Right lobe of liver (tissue), 6 donors: ENCODE measurements at regions not wholly inside any gene's neighbourhood (a gene's known extent, or its start where the extent isn't known, plus 50 kb on each side); places are given as distances from the start of the nearest gene placed in this dataset.

Experiments used
- ATAC-seq, 4 donors: fragments of 200-7000 bp; cut with Tn5 transposase; one replicate each; pipeline ENCODE4 v1.9.1; 2020; ENCODE audit warnings: mild to moderate bottlenecking in 4 of 4, moderate library complexity in 4 of 4
- DNase-seq, 3 donors: peaks; one replicate each; pipeline ENCODE4 v3.0.0-alpha.2; 2020
- H3K27ac ChIP-seq, 3 donors: fragments of 200-600 bp; one replicate each; pipeline ENCODE4 v1.8.0; 2022
- H3K27me3 ChIP-seq, 2 donors: fragments of 200-600 bp; one replicate each; pipeline ENCODE4 v1.8.0; 2022
- H3K36me3 ChIP-seq, 4 donors: fragments of 200-600 bp; sonication (generic) in 1 of 4; one replicate each; pipeline versions ENCODE4 v1.5.1 to v1.8.0; 2017 to 2022; ENCODE audit warnings: control low read depth in 1 of 4
- H3K4me1 ChIP-seq, 4 donors: fragments of 200-600 bp; sonication (generic) in 1 of 4; one replicate each; pipeline versions ENCODE4 v1.5.1 to v1.8.0; 2017 to 2022; ENCODE audit warnings: control low read depth in 1 of 4
- H3K4me3 ChIP-seq, 3 donors: fragments of 200-600 bp; one replicate each; pipeline ENCODE4 v1.8.0; 2022
- H3K9me3 ChIP-seq, 4 donors: fragments of 200-600 bp; sonication (generic) in 1 of 4; one replicate each; pipeline versions ENCODE4 v1.5.1 to v1.8.0; 2017 to 2022; ENCODE audit warnings: control low read depth in 1 of 4
- CTCF ChIP-seq, 4 donors: fragments of 200-600 bp in 3 of 4; fragments of 450-650 bp in 1 of 4; IDR thresholded peaks; one replicate each; pipeline versions ENCODE4 v1.5.1 to v1.8.0; 2016 to 2022; ENCODE audit warnings: antibody characterized with exemption in 4 of 4, mild to moderate bottlenecking in 2 of 4
- POLR2A ChIP-seq: fragments of 450-650 bp; IDR thresholded peaks from one replicate; pipeline ENCODE4 v1.6.1; 2017; ENCODE audit warnings: antibody characterized with exemption, mild to moderate bottlenecking
- WGBS: methylation state at CpG from one replicate; pipeline ENCODE4 v1.1.6; 2018; ENCODE audit warnings: low coverage, low lambda C conversion rate; ENCODE audit not compliant: insufficient coverage; ENCODE audit errors: missing lambda C conversion rate; 5-methylcytosine and 5-hydroxymethylcytosine counted together
- intact Hi-C, 2 donors: fragments of 100-400 bp; cut with DNase I; formaldehyde crosslinking; loops; one replicate each; pipeline versions ENCODE4 v1.11.2 to v1.14.1; 2022
- donor health status: DM: no; HTN: yes; CAD: no.
- donor health status: DM: no; HTN: no; CAD: no.
- donor health status: DM: no; HTN: no; CAD: no.
- donor health status: DM: no; HTN: yes; CAD: no.
- donor health status: DM: no; HTN: yes; CAD: no.

- Histone ChIP-seq H3K36me3 (no peaks in the 10 kb centered on the region), H3K9me3 (no peaks in the 10 kb centered on the region), H3K4me3 (no peak overlapping the region), H3K27me3 (no peaks in the 10 kb centered on the region), H3K27ac (no peak overlapping the region), H3K4me1 (no peaks in the 10 kb centered on the region)
- no peak for TF ChIP-seq POLR2A
- no peak for TF ChIP-seq CTCF (IDR thresholded peaks at IDR 0.05)
- 63% methylated on average over 2 of the region's 2 CpGs for whole genome bisulfite sequencing
- no peak for DNase-seq
- intact Hi-C loops = no loop called here
- ATAC-seq = no peak
Observed at GRCh38 chr1:61618193-61618592, 106.7 kb downstream of the TM2D1 start.

- WGBS = 68% methylated on average over 3 of the region's 3 CpGs
- no peak overlapping the region for H3K27ac ChIP-seq
- intact Hi-C loops = no loop called here
Observed at GRCh38 chr1:61616830-61617229, 108.1 kb downstream of the TM2D1 start.

GRCh38 chr1:61612602-61613001 lies 112.3 kb downstream of the TM2D1 start:
- ATAC-seq = no peak
- H3K36me3 ChIP-seq = no peaks in the 10 kb centered on the region
- WGBS = 54% methylated on average over 3 of the region's 3 CpGs

More at GRCh38 chr1:61616830-61617229, 108.1 kb downstream of the TM2D1 start:
- Histone ChIP-seq H3K36me3 (no peaks in the 10 kb centered on the region), H3K9me3 (no peaks in the 10 kb centered on the region), H3K4me3 (no peak overlapping the region), H3K27me3 (no peaks in the 10 kb centered on the region), H3K4me1 (no peaks in the 10 kb centered on the region)
- ATAC-seq (no peak), DNase-seq (no peak)
- TF ChIP-seq POLR2A = no peak
- TF ChIP-seq CTCF (IDR thresholded peaks at IDR 0.05) = no peak

GRCh38 chr1:61609040-61609439 lies 115.9 kb downstream of the TM2D1 start:
- no peaks in the 10 kb centered on the region for H3K4me1 ChIP-seq
- H3K27ac ChIP-seq = no peak overlapping the region
- intact Hi-C loops = no loop called here
- DNase-seq (no peak), ATAC-seq (no peak)
- TF ChIP-seq POLR2A = no peak
- no peaks in the 10 kb centered on the region for H3K27me3 ChIP-seq
- no peaks in the 10 kb centered on the region for H3K36me3 ChIP-seq
- 67% methylated on average over 3 of the region's 3 CpGs for WGBS
- no peak overlapping the region for H3K4me3 ChIP-seq
- H3K9me3 ChIP-seq = no peaks in the 10 kb centered on the region

More at GRCh38 chr1:61612602-61613001, 112.3 kb downstream of the TM2D1 start:
- no peak for TF ChIP-seq POLR2A
- no peak for TF ChIP-seq CTCF (IDR thresholded peaks at IDR 0.05)
- no peak overlapping the region for H3K4me3 ChIP-seq
- no peak for DNase-seq
- intact Hi-C loops = no loop called here
- H3K9me3 ChIP-seq = no peaks in the 10 kb centered on the region
- no peaks in the 10 kb centered on the region for H3K4me1 ChIP-seq
- no peak overlapping the region for H3K27ac ChIP-seq
- H3K27me3 ChIP-seq = no peaks in the 10 kb centered on the region

- Histone ChIP-seq H3K36me3 (no peaks in the 10 kb centered on the region), H3K4me3 (no peak overlapping the region), H3K27me3 (no peaks in the 10 kb centered on the region), H3K4me1 (no peaks in the 10 kb centered on the region), H3K27ac (no peak overlapping the region), H3K9me3 (no peaks in the 10 kb centered on the region)
- DNase-seq (no peak), ATAC-seq (no peak)
- 84% methylated on average over 7 of the region's 7 CpGs for WGBS
- TF ChIP-seq POLR2A = no peak
- no peak for TF ChIP-seq CTCF (IDR thresholded peaks at IDR 0.05)
- intact Hi-C loops = no loop called here
Observed at GRCh38 chr1:61607448-61607847, 117.5 kb downstream of the TM2D1 start.
